ENCODE measurements at regions not wholly inside any gene's neighbourhood (a gene's known extent, or its start where the extent isn't known, plus 50 kb on each side); places are given as distances from the start of the nearest gene placed in this dataset.

DNA sequence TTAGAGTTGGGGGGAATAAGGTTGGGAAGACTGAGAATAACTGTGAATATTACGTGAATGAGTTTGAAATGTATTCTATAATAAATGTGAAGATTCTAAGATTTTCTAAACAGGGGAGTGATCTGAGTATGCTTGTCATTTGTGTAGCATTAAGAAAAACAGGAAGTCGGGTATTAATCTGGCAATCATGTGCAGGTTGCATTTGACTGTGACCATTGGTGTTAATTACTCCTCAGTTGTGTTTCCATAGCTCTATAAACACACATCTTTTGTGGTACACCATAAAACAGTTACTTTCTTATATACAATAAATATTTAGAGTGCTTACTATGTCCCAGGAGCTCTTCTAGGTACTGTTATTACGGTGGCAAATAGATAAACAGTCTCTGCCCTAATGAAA lies 434.4 kb upstream of the PDE3A start:
- Mint-ChIP-seq H3K27ac (ENCODE audit: unreplicated experiment) (no peak overlapping the region), H3K9me3 (ENCODE audit: unreplicated experiment) (no peaks in the 10 kb centered on the region), H3K4me1 (ENCODE audit: low read depth, unreplicated experiment) (no peaks in the 10 kb centered on the region), H3K36me3 (ENCODE audit: insufficient read depth, unreplicated experiment) (no peaks in the 10 kb centered on the region), H3K27me3 (ENCODE audit: insufficient read depth, unreplicated experiment) (peaks cover 8% of the 10 kb centered on the region), H3K4me3 (ENCODE audit: unreplicated experiment) (no peak overlapping the region)
- Histone ChIP-seq H3K36me3 (ENCODE audit: control insufficient read depth, insufficient read depth, low read length) (no peaks in the 10 kb centered on the region), H3K27me3 (replicated peaks; ENCODE audit: control insufficient read depth, insufficient read depth, low read length) (no peaks in the 10 kb centered on the region), H3K9me3 (no peaks in the 10 kb centered on the region), H3K4me1 (no peaks in the 10 kb centered on the region), H3K4me3 (ENCODE audit: low read depth, low read length) (no peak overlapping the region)
- TF ChIP-seq, protein P1, sequence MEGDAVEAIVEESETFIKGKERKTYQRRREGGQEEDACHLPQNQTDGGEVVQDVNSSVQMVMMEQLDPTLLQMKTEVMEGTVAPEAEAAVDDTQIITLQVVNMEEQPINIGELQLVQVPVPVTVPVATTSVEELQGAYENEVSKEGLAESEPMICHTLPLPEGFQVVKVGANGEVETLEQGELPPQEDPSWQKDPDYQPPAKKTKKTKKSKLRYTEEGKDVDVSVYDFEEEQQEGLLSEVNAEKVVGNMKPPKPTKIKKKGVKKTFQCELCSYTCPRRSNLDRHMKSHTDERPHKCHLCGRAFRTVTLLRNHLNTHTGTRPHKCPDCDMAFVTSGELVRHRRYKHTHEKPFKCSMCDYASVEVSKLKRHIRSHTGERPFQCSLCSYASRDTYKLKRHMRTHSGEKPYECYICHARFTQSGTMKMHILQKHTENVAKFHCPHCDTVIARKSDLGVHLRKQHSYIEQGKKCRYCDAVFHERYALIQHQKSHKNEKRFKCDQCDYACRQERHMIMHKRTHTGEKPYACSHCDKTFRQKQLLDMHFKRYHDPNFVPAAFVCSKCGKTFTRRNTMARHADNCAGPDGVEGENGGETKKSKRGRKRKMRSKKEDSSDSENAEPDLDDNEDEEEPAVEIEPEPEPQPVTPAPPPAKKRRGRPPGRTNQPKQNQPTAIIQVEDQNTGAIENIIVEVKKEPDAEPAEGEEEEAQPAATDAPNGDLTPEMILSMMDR (IDR thresholded peaks at IDR 0.05; ENCODE audit: insufficient read depth in 1 of 2, low read depth in 1 of 2, low read length in 1 of 2, severe bottlenecking in 1 of 2, unreplicated experiment in 1 of 2) = no peak
- CTCF ChIA-PET = no interaction called here
- POLR2A ChIA-PET = no interaction called here
- intact Hi-C loops (cut with micrococcal nuclease; ENCODE audit: unreplicated experiment) = no loop called here
- no TSS peak for BruUV-seq (replicated peaks)
- DNase-seq = no peak

DNA sequence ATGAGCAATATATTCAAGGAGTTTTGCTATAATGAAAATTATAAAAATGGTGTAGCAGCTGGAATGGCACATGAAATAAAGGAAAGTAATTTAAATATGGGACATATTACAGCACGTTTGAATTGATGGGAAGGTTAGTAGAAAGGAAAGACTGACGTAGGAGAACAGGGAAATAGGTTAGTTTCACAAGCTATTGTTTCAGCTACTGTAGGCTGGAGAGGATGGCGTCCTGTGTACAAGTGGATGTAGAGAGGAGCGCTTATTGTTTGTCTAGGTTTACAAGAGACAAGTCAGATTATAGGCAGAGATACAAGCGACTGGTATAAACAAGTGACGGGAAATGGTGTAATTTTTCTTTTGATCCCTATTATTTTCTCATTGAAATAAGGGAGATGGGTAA lies 431.2 kb upstream of the PDE3A start:
- H3K27ac Mint-ChIP-seq (ENCODE audit: unreplicated experiment) = no peak overlapping the region
- CTCF ChIA-PET = no interaction called here
- BruUV-seq (replicated peaks) = no TSS peak
- TF ChIP-seq, protein P1 (IDR thresholded peaks at IDR 0.05; ENCODE audit: insufficient read depth in 1 of 2, low read depth in 1 of 2, low read length in 1 of 2, severe bottlenecking in 1 of 2, unreplicated experiment in 1 of 2) = no peak
- Histone ChIP-seq H3K27me3 (replicated peaks; ENCODE audit: control insufficient read depth, insufficient read depth, low read length) (no peaks in the 10 kb centered on the region), H3K9me3 (no peaks in the 10 kb centered on the region), H3K4me3 (ENCODE audit: low read depth, low read length) (no peak overlapping the region), H3K4me1 (no peaks in the 10 kb centered on the region), H3K36me3 (ENCODE audit: control insufficient read depth, insufficient read depth, low read length) (no peaks in the 10 kb centered on the region)
- no peaks in the 10 kb centered on the region for H3K36me3 Mint-ChIP-seq (ENCODE audit: insufficient read depth, unreplicated experiment)
- DNase-seq = no peak
- H3K9me3 Mint-ChIP-seq (ENCODE audit: unreplicated experiment) = no peaks in the 10 kb centered on the region
- POLR2A ChIA-PET = no interaction called here
- H3K4me1 Mint-ChIP-seq (ENCODE audit: low read depth, unreplicated experiment) = no peaks in the 10 kb centered on the region
- intact Hi-C loops (cut with micrococcal nuclease; ENCODE audit: unreplicated experiment) = no loop called here
- peaks cover 10% of the 10 kb centered on the region for H3K27me3 Mint-ChIP-seq (ENCODE audit: insufficient read depth, unreplicated experiment)
- H3K4me3 Mint-ChIP-seq (ENCODE audit: unreplicated experiment) = no peak overlapping the region

DNA sequence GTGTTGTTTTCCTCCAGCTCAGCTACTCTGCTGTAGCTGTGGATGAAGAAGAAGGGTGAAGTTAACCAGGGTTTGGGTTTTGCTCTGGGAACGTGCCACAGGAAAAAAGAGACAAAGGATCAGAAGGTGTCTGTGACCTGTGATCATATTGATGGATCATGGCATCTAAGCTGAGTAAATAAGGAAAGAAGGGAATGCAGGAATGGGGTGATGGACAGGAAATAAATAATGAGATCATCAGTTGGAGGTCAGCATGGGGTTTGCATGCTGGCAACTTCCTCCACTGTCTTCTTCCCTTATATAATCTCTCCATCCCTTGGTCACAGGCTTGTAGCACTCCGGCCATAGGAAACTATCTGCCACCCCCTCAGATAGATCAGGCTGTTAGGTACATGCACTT lies 430.3 kb upstream of the PDE3A start:
- H3K9me3 Mint-ChIP-seq (ENCODE audit: unreplicated experiment) = no peaks in the 10 kb centered on the region

More for the DNA sequence above, 430.3 kb upstream of the PDE3A start:
- Mint-ChIP-seq H3K27ac (ENCODE audit: unreplicated experiment) (no peak overlapping the region), H3K27me3 (ENCODE audit: insufficient read depth, unreplicated experiment) (peaks cover 10% of the 10 kb centered on the region), H3K36me3 (ENCODE audit: insufficient read depth, unreplicated experiment) (no peaks in the 10 kb centered on the region), H3K4me1 (ENCODE audit: low read depth, unreplicated experiment) (no peaks in the 10 kb centered on the region), H3K4me3 (ENCODE audit: unreplicated experiment) (no peak overlapping the region)
- intact Hi-C loops (cut with micrococcal nuclease; ENCODE audit: unreplicated experiment) = no loop called here
- no peaks in the 10 kb centered on the region for H3K36me3 ChIP-seq (ENCODE audit: control insufficient read depth, insufficient read depth, low read length)
- ChIA-PET POLR2A (no interaction called here), CTCF (no interaction called here)
- no peaks in the 10 kb centered on the region for H3K4me1 ChIP-seq
- H3K9me3 ChIP-seq = no peaks in the 10 kb centered on the region
- DNase-seq = no peak
- TF ChIP-seq, protein P1 (IDR thresholded peaks at IDR 0.05; ENCODE audit: insufficient read depth in 1 of 2, low read depth in 1 of 2, low read length in 1 of 2, severe bottlenecking in 1 of 2, unreplicated experiment in 1 of 2) = no peak
- no peaks in the 10 kb centered on the region for H3K27me3 ChIP-seq (replicated peaks; ENCODE audit: control insufficient read depth, insufficient read depth, low read length)
- no peak overlapping the region for H3K4me3 ChIP-seq (ENCODE audit: low read depth, low read length)
- BruUV-seq (replicated peaks) = no TSS peak
